GM19467 (cell line): ENCODE measurements at regions not wholly inside any gene's neighbourhood (a gene's known extent, or its start where the extent isn't known, plus 50 kb on each side); places are given as distances from the start of the nearest gene placed in this dataset.

Experiments used
- ATAC-seq: cut with Tn5 transposase; IDR thresholded peaks from one replicate; pipeline ENCODE4 v1.9.1; 2021; ENCODE audit warnings: mild to moderate bottlenecking, moderate library complexity; ENCODE audit not compliant: unreplicated experiment

DNA sequence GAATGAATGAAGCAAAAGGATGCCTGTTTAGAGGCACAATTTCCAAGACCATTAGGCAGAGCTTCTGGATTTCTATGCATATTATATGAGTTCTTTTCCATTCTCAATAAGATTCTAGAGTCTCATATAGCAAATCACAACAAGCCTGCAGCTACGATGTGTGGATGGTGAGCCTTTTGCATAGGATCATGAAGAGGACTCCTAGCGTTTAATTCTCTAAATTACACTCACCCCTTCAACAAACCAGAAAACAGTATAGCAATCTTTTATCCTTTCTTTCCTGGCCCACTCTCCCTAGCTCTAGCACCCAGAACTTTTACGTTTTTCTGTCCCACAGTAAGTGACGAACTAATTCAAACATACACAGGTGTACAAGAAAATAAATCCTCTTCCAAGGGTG lies 293.1 kb upstream of the KLHL29 start:
- ATAC-seq = no peak

DNA sequence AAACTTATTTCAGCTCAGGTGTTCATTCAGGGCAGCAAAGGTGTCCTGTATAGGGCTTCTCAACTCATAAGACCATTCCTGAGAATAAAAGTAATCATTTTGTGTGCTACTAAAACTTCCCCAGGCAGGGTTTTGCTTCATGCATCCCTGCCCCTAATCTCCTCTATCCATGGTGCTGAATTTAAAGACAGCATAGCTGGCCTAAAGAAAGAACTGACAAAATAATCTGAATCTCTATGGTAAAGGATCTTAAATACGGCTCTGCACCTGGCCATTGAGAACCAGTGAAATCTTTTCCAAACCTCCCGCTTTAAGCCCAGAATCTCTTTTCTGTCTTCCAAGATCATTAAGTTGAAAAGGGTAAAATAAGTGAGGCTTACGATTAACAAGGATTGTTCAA lies 292.1 kb upstream of the KLHL29 start:
- ATAC-seq = no peak

DNA sequence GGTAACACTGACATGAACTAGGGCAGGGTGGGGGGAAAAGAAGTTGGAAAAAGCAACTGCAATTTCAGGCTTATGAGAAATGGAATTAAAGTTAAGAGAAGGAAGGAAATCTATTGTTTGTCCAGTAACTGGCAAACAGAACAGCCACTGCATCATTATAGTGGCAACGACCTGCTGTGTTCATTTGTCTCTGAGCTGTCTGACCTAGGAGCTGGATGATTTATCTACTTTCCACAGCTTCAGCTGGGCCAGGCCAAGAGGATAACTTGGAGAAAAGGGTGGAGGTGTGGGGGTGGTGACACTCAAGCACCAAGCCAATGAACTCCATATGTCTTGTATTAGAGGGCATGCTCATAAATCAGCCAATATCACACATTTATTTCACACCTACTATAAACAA lies 291.5 kb upstream of the KLHL29 start:
- ATAC-seq = no peak

DNA sequence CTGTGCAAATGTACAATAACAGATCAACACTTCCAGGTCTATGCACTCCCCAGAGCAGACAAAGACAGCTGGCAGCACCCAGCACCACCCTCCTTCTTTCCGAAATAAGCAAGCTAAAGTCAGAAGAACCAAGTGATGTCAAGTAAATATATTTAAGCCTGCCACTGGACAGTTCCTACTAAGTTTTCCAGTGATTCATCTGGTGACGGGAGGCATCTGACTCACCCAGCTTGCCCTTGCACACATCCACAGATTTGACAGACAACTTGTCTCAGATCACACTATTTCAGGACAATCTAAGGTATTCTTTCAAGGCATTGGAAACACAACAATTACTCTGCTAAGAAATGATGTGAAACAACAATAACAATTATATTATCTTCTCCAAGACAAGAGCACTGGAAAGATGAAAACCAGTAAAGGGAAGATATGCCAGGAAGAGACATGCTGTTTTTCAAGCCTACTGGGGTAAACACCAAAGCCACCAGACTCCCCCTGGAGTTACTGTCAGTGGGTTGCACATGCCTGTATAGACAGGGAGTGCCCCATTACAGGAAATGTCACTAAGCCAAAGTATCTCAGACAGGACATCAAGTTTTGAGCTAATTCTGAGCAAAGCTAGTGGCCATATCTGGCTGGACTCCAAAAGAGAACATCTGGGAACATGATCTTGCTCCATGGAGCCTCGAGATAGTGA lies 287.9 kb upstream of the KLHL29 start:
- ATAC-seq = no peak

DNA sequence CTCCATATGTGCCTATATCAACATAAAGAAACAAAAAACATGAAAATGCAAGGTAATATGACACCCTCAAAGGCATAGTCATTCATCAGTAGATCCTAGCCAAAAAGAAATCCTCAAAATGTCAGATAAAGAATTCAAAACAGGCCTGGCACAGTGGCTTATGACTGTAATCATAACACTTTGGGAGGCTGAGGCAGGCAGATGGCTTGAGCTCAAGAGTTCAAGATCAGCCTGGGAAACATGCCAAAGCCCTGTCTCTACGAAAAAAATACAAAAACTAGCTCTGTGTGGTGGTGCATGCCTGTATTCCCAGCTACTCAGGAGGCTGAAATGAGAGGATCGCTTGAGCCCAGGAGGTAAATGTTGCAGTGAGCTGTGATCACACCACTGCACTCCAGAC lies 284.6 kb upstream of the KLHL29 start:
- ATAC-seq = no peak

DNA sequence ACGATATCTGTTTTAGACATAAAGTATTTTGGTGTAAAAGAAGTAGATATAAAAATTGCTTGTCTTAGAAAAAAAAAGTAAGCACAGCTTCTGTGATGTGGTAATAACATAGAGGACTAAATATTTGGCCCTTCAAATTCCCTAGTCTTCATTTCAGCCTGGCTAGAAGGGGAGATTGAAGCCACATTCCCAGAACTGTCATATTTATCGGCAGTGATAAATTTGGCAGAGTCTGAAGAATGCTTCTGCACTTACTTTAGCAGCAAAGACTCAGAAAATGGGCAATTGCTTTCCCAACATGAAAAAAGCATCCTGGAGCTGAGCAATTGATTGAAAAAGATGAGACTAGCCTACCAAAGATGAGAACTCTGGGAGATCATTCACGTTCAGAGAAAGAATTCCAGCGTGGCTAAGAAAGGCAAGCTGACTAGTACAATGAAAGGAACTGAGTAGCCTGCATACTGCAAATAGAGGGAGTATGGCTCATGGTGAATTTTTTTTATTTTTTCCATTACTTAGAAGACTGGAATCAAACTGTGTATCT lies 278.7 kb upstream of the KLHL29 start:
- no peak for ATAC-seq

DNA sequence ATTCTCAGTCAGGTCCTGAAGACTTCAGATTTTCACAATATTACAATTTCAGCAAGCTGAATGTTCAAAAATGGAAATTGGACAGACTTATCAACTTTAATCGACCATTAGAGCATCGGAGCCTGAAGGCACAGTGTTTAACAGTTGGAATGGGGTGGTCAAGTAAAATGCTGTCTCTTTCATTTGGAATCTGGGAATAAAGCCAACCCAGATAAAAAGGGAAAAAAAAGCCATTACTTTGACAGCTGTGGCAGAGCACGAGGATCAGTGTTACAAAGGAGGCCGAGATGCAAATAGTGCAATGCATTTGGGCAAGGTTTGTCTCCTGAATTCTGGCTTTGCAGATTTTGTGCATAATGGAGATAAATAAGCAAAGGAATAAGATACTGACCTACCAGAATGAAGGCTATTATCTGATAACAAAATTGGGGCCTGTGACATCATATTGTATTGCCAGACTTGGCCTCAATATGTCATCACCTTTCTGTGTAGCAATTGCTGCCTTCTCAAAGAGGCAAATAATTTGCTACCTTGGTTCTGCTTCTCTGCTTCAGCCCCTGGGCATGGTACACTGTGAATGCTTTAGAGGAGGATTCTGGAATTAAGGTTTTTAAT lies 277.5 kb upstream of the KLHL29 start:
- ATAC-seq = no peak

DNA sequence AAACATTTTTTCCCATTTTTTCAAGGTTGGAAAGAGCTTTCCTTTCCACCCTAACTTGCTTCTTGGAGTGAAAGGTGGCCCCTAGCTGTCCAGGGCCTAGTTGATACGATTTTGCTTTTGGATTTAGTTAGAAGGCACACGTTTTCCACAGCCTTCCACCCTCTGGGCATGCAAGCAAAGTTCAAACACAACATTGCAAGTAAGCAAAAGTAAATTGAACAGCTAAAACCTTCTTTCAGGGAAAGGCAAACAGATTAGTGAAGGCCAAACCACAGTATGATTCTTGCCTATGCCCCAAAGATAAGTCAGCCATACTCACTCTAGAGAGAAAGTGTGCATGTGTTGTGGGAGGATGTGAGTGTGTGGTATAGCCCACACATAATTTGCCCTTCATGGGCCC lies 273.7 kb upstream of the KLHL29 start:
- ATAC-seq = no peak

DNA sequence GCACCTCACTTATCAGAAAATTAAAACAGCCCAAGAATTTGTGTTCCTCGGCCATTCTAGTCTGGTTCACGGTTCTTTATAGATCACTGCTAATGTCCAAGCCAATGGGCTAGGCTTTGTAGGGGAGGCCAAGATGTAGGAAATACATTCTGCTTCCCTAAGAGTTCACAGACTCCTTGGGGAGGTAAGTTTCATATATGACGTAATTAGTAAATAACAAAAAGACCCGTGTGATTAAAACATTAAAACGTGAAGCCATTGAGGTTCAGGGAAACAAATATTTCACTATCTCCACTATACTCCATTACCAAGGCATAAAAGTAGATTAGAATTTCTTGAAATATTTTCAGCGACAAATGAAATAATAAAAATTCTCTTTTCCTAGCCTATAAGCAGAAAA lies 272.5 kb upstream of the KLHL29 start:
- ATAC-seq = no peak

DNA sequence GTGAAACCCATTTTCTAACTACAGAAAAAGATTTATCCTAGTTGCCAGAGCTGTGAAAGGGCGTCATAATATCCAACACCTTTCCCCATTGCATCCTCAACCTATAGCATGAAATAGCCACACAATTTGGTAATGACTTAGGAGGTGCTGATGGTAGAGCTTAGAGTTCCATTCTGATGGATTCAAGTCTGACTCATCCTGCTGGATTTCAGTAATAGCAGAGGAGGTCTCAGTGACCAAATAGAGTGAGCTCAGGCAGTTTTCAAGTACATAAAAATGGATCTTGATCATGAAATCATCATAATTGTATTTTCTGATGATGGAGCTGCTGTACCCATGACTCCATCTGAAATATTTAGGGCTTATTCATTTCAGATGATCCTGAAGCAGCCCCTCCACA lies 270.7 kb upstream of the KLHL29 start:
- no peak for ATAC-seq

DNA sequence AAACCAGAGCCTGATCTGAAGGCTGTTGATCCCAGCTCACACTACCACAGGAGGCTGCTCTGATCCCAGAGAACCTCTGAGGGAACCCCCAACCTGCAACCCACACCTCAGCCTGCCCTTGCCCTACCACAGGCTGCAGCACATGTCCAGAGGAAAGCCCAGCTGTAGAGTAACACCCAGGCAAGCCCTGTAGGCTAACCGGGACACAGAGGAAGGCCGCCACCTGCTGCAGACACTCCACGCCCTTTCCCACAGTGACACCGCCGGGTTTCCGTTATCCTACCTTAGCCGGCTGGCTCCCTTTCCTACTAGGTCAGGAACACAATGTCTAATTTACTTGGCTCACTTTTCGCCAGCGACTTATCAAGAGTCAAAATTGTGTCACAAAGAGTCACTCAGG lies 266.7 kb upstream of the KLHL29 start:
- no peak for ATAC-seq

DNA sequence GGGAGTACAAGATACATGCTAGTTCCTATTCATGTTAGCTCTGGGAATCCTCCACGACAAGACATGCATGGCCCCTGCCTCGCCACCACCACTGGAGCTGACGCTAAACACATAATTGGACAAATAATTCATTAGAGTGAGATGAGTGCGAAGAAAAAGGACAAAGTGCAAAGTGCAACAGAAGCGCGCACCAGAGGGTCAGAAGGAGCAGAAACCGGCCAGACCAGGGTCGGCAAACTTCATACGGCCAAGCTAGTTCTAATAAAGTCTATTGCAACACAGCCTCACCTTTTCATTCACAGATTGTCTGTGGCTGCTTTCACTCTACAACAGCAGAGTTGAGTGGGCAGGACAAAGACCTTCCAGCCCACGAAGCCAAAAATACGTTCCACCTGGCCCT lies 266.1 kb upstream of the KLHL29 start:
- no peak for ATAC-seq

DNA sequence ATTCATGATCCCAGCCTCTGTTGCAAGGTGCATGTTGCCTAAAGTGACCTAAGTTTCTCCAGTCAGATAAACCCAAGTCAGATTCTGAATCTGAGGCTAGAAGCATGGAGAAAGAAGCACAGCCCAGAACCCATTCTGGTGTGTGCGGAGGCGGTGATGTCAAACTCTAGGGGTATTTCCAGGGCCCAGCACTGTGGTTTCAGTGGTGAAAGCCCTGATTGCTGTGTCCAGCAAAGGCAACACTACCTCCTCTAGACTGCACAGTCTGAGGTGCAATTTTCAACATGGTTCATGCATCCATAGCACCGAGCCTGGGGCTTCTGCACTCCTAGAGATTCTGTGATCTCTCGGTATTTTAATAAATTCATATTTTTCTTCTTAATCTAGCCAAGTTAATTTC lies 264.8 kb upstream of the KLHL29 start:
- ATAC-seq = no peak

DNA sequence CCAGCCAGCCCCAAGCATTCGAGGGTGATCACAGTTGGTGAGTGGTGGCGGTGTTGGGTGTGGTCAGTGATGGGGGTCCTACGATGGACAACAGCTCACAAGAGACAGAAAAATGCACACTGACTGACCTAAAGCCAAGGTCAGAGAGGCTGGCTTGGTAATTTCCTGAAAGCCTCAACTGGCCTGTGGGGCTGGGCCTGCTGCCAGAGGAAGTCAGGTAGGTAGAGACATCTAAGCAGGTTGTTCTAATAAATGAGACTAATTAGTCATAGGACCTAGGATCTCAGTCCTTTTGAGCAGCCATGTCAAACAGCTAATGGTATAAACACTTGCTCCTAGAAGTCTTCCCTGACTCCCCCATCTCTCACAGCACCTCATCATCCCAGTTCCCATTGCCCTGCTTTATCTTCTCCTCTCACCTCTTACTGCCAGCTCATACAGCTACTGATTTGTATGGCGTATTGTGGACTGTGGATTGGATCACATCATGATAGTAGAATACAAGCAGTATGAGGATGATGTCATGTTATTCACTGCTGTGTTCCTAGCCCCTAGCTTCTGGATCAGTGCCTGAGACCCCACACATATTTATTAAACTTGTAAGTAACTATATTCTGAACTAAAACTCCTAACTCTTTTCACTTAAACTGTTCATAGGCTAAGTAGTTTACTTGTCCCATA lies 262.9 kb upstream of the KLHL29 start:
- ATAC-seq = no peak

DNA sequence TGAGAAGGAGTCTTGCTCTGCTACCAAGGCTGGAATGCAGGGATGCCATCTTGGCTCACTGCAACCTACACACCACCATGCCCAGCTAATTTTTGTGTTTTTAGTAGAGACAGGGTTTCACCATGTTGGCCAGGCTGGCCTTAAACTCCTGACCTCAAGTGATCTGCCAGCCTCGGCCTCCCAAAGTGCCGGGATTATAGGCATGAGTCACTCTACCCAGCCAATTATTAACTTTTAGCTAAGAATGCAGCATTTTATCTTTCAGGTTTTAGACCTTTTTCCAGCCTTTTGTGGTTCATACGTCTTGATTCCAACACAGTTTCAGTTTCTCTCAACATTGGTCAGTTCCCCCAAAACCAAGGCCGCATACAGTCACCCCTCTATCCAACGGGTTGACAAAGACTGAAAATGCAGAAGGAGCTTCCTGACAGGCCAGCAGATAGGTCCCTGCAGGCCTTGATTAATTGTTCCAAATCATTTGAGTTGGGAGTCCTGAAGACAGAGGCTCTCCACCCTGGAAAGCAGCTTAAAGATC lies 262.2 kb upstream of the KLHL29 start:
- ATAC-seq = no peak

DNA sequence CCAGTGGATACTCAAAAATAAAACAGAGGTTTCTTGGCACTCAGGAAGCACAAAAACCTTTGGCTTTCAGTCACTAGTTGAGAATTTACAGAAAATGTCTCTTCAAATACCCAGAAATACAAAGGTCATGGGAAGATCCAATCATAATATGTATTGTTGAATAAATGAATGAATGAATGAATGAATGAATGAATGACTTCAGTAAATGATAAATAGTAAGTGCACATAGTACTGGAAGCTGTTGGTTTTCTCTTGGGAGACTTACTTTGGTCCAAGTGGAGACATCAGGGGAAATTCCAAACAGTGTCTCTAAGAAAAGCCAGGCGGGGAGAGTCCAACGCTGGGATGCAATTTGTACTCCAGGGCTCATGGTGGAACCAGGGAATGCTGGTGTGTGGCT lies 261.3 kb upstream of the KLHL29 start:
- no peak for ATAC-seq

DNA sequence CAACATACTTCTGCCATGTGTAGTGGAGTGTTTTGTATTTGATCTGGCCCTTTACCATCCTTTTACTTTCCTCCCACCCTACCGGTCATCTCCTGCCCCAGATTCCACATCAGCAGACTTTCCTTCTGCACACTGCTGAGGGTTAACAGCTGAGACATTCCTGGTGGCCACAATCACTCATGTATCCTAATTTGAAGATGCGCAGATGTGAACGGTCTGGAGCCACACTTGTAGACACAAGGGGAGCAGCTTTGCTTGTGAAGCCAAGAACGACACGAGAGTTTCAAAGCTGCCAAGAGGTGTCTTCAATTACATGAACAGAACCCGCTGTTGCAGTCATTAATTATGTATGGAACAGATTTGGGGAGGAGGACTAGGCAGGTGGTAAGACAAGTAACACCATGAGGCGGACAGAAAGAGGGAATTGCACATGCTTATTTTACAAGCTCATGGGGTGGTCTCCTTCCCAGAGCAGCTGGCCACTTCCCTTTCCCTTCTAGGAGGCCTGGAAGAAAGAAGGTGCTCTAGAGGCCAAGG lies 260.7 kb upstream of the KLHL29 start:
- ATAC-seq = no peak

DNA sequence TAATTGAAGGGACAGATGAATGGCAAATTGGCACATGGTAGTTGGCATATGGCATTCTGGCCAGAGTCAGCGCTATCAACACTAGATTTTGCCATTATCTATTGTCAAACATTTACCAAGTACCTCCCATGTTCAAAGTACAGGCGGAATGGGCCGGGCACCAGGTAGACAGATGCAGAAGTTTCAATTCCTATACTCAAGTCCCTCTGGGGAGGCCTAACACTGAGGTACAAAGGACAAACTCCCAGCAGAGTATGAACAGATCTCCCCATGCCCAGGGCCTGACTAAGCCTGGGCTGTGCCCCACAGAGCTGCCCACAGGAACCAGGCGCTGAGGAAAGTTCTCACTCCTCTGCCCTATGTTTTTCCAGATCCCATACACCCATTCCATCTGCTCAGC lies 257.5 kb upstream of the KLHL29 start:
- ATAC-seq = no peak

DNA sequence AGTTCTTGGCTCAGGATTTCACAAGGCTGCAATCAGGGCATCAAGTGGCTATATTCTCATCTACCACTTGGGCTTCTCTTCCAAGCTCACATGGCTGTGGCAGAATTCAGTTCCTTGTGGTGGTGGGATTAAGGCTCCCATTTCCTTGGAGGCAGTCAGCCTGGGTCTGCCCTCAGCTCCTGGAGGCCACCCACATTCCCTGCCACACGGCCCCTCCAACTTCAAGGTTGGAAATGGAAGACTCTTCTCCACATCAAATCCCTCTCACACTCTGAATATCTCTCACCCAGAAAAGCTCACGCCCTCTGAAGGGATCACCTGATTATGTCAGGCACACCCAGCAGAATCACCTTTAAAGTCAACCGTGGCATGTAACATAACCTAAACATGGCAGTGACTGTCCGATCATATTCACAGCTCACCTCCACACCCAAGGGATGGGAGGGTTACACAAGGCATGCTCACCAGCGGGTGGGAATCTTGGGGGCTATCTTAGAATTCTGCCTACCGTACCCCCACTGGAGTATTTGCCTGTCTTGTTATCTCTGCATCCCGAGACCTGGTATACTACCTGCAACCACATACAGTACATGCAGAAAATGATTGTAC lies 256.2 kb upstream of the KLHL29 start:
- ATAC-seq = no peak

DNA sequence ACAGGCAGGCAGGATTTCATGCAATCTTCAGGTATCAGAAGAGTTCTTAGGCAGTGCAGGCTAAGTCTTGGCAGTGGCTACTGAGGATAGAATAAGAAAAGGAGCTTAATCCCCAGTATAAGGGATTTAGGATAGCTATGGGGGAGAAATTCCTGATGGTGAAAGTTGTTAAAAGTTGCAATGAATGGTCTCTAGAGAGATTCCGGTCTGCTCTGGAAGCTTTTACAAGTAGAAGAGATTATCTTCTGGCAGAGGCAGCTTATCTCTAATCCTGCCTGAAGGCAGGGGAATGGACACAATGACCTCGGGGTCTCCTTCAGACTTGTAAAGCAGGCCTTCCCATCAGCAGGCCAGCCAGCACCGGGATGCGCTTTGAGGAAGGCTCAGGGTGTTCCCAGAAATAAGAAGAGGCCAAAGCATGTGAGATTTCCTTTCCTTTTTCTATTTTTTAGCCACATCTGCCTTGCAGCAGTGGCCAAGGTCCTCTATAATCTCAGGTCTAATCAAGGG lies 253.9 kb upstream of the KLHL29 start:
- no peak for ATAC-seq

DNA sequence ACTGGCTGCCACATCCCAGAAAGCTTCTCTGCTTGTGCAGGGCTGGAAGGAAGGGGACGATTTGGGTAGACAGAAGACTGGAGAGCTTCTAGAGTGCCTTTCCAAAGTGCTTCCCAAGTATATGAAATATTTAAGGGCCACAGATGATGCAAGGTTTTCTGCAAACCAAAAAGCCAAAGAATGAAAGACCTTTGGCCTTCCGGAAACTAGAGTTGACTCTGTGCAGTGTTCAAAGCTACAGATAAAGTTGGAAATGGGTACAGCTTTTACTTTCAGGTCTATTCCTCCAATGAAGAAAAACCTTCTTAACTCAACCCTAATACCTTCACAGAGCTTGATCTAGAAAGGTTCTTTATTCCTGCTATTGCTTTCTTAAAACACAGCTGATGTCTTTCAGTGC lies 253.0 kb upstream of the KLHL29 start:
- ATAC-seq = no peak
